ENCODE measurements at regions not wholly inside any gene's neighbourhood (a gene's known extent, or its start where the extent isn't known, plus 50 kb on each side); places are given as distances from the start of the nearest gene placed in this dataset.

DNA sequence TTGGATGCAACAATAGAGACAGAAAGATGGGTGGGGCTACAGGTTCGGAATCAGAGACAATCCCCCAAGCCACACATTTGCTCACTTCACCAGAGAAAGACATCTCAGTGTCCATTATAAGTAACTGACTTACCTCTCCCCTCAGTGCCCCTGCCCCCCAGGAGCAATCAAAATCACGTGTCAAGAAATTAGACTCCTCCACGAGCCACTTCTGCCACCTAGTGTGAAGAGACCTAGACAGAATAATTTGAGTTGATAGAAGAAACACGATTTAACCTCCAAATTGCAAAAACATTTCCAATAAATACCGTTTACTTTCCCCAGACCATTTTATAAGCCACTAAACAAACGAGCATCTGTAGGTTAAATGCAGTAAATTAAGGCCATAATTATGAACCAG lies 123.2 kb downstream of the SLC30A10 start:
- DNase-seq (ENCODE audit: low read depth in 4 of 4, low spot score in 2 of 4), result no peak

DNA sequence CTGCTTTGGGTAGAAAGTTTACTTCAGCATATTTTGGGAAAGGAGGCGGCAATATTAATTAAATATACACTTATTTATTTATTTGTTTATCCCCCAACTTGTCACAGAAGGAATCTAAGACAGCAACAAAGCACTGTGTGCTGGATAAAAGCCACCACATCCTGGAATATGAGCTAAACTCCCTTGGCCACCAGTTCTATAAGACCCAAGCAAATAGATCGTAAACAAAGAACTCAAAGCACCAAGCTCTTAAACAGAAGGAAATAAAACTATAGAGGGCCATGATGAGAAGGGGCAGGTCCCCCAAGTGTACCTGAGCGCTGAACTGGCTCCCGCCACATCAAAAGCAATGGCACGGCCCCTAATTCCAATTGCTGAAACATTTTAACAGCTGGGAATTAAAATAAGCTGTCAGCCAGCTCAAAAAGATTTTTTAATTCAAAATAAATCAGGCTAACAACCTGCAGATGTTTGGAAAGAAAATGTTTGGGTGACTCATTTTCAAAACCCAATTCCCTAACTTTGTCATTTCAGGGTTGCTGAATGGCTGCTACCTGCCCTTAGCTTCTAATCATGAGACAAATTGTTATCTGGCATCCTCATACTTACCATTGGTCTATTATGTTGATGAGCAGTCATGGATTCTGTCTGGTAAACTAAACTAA lies 127.1 kb downstream of the SLC30A10 start:
- no peak for DNase-seq (ENCODE audit: low read depth in 4 of 4, low spot score in 2 of 4)

DNA sequence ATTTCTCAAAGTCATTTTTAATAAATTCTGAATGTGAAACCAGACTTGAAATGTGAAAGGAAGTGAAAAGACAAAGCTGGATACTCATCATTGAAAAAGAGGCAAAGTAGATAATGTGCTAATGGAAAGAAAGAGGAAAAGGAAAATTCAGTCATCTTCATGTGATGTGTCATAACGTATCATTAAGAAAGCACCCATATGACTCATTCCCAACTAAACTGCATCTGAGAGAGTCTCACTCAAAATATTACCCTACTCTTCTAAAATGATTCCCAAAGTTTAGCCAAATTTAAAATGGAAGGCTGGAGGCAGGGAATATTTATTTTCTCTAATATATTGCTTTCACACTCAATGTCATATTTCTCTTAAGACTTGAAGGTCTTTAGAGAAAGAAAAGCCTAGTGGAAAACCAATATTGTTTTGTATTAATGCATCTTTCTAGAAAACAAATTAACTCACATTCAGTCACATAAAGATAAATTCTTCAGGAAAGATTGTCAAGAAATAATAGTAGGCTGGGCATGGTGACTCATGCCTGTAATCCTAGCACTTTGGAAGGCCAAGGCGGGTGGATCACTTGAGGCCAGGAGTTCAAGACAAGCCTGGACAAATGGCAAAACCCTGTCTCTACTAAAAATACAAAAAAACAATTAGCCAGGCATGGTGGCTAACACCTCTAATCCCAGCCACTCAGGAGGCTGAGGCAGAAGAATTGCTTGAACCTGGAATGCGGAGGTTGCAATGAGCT lies 129.9 kb downstream of the SLC30A10 start:
- DNase-seq (ENCODE audit: low read depth in 4 of 4, low spot score in 2 of 4), result no peak

DNA sequence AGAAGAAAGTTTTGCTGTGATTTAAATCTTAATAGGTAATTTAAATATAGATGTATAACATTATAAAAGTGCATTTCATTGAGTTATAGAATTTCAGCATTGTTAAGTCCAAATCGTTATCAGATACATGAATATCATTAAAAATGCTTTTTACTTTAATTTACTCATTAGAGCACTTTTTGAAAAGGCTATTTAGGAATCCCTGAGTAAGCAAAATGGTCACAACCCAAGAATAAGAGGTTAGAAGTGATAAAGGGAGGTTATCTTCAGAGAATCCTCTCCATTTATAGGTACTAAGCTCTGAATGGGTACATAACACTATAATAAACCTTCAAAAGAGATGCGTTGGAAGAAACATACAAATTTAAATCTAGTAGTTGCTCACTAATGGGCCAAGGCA lies 130.7 kb downstream of the SLC30A10 start:
- no peak for DNase-seq (ENCODE audit: low read depth in 4 of 4, low spot score in 2 of 4)

DNA sequence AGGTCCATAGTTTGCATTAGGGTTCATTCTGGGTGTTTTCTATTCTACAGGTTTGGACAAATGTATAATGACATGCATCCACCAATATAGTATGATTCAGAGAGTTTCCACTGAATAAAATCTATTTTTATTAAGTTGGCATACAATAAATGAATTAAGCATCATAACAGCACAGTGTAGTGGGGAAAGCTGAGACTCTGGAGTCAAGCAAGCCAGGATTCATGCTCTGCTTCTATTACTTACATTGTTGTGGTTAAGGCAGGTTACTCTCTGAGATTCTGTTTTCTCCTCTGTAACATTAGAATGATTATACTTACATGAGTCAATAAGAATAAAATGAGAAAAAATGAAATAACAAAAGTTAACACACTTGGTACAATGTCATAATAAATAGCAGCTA lies 131.3 kb downstream of the SLC30A10 start:
- DNase-seq (ENCODE audit: low read depth in 4 of 4, low spot score in 2 of 4), result no peak

DNA sequence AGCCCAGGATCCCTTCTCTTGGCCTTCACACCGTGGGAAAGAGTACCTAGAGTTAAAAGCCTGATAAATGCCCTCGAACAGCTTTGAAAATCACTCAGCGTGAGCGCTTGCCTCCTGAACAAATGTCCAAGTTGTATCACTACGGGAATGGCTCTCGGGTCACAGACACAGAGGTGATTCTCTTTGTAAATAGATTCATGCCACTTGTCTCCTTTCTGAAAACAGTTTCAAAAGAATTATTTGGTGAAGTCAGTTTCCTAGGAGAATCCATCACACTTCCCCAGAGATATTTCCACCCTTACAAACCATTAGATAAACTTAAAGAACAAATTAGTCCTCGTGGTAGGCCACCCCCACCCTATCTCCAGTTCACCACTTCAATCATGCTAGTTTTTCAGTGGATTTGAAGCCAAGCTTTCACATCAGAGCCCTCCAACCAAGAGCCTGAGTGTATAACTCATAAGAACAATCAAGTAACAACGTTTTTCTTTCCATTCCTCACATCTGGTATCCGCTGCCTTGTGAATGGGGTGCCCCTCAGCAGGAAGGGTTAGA lies 132.9 kb downstream of the SLC30A10 start:
- no peak for DNase-seq (ENCODE audit: low read depth in 4 of 4, low spot score in 2 of 4)

DNA sequence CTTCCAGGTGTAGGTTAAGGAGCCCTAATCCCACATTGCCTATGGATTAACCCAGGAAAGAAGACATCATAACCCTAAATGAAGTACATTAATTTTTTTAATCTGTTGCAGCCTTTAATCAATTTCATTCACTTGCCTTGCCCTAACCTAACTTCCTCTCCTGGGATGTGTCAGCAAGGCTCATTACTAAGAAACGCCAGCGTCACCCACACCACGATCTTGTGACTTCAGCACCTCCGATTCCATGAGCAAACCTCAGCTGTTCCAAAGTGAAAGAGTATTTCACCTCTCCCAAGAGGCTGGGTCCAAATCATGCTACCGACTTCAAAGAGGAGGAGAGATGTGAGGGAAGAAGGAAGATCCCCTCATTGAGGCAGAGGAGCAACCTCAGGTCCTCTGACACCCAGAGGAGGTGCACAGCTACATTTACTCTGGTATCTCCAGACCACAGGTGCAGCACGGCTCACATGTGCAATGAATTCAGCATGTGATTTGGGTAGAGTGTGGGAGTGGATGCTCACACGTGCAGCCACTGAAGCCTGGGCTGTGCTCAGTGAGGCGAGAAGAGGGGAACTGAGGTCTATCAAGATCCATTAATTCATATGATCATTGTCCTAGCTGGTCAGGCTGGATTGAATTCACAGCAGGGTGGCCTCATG lies 134.1 kb downstream of the SLC30A10 start:
- no peak for DNase-seq (ENCODE audit: low read depth in 4 of 4, low spot score in 2 of 4)

DNA sequence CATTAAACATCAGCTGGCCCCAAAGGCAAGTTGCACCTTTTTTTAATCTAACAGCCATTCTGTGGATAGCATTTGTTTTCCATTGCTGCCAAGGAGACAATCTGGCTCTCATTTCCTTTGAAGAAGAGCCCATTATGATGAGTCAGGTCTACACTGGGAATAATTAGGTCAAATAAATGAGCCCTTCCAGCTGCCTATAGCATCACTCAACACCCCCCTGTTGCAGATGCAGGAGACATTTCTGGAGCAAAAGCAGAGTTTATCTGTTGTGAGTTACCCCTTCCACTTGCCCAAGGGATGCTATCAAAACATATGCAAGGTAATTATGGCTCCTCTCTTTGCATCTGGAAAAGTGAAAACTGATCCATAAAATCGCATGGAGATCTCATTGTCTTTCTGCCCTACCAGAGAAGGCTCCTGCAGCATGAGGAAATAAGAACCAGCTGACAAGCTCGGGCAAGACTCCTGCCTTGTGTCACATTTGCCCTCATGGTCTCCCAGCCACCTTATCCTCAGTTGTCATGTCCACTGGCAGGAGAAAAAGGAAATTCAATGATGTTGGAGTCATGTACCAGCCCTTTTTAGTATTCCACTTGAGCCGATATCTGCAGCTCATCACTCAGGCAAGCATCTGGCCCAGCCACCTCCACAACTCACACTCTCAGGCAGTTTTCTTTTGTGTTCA lies 135.9 kb downstream of the SLC30A10 start:
- DNase-seq (ENCODE audit: low read depth in 4 of 4, low spot score in 2 of 4), result no peak

DNA sequence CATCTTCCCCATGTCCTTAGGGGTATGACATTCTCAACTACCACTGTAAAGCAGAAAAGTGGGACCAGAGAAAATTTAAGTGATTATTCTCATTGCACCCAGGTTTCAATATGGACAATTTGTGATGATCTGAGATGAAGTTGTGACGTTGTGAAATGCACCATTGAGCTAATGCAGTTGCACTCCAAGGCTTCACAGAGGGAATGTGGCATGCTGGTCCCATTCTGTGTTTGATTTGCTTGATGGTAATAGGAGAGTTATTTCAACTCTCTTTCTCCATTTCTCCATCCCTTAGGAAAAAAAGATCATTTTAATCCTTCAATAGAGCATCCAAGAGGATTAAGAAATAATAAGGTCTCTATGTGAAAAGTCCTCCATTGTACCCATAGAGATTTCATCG lies 136.6 kb downstream of the SLC30A10 start:
- no peak for DNase-seq (ENCODE audit: low read depth in 4 of 4, low spot score in 2 of 4)

DNA sequence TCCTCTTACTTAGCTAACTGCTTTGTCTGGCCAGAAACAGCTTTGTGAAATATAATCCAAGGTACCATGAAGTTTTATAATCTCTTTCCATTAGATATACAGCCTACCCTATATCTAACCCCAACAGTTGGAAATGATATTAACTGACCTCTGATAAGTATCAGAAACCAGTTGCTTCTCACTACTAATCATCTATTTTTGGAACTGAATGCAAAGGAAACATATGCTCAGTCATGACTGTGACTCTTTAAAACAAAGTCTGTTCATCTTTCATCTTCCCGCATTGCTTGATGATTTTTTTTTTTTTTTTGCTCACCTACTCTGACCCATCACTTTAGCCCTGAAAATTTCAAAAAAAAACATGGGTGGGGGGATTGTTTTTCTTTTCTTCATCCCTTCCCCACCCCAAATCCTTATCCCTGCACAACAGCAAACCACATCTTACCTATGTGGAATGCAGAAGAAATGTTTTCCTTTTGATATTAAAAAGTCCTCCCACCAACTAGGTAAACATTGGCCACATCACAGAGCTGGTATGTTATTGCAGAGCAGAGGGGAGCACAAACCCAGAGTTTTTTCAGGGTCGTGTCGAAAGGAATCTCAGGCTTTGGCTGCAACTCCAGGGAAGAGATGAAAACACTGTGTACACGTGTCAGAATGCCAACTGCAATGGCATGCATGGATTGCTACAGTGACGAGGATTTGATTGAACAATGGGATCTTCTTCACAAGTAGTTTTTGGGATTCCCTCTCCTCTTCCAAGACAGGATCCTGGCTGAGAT lies 137.3 kb downstream of the SLC30A10 start:
- DNase-seq (ENCODE audit: low read depth in 4 of 4, low spot score in 2 of 4), result no peak

DNA sequence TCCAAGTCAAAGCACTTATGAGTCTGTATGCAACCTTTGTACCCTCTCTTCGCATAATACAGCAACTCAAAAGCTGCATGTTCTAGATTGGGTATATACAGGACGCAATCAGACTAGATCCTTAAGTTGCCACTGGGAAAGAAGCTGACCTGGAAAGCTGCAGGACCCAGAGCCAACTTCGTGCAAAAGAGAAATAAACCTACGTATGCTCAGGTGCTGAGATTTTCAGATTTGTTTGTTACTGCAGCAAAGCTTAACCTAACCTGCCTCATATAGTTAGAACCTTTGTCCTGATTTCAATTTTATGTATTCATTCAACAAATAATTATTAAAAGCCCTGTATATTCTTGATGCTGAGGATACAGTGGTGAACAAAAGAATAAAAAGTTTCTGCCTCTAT lies 139.7 kb downstream of the SLC30A10 start:
- no peak for DNase-seq (ENCODE audit: low read depth in 4 of 4, low spot score in 2 of 4)

DNA sequence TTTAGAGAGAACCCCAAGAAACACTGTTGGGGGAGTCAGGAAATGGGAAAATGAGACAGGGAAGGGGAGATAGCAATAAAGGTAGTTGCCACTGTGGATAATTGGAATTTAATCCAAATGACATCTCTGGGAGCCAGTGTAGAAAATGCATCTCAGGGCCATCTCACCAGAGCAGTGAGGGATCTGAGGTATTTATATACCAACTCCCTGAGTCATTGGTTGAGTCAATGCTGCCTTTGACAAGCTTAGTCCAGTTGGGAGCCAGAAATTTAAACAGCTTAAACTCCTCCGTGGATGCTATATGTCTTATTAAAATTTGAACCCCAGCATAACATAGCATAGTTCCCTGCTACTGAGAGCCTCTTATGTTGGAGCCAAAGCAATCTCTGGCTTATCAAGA lies 140.3 kb downstream of the SLC30A10 start:
- DNase-seq (ENCODE audit: low read depth in 4 of 4, low spot score in 2 of 4), result no peak

DNA sequence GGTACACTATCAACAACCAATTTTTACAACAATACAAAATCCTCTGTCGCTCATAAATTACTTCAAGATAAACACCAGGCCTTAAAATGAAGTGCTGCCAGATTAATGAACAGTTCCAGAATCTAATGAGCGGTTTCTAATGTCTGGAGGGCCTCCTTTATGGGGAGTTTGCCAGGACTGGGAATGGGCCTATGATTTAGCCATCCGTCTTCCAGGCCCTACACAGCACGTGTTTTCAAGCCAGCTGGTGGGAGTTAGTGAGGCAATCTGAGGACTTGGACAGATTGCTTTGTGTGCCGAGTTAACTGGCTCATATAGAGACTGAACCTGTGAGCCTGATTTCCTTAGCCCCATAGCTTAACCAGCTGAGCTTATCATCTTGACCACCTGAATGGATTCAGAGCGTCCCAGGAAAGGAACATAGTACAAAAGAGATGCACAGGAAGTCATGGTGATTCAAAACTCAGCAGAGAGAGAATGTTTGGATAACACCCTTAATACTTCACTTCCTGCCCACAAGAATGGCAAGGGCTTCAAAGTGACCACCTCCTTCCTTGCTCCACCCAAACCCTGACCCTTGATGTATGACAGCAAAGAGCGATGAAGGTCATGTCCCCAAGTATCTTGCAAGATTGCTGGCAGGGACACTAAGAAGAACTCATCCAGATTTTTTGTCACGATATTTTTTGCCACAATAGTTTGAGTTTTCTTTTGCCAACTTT lies 143.5 kb downstream of the SLC30A10 start:
- DNase-seq (ENCODE audit: low read depth in 4 of 4, low spot score in 2 of 4), result no peak

DNA sequence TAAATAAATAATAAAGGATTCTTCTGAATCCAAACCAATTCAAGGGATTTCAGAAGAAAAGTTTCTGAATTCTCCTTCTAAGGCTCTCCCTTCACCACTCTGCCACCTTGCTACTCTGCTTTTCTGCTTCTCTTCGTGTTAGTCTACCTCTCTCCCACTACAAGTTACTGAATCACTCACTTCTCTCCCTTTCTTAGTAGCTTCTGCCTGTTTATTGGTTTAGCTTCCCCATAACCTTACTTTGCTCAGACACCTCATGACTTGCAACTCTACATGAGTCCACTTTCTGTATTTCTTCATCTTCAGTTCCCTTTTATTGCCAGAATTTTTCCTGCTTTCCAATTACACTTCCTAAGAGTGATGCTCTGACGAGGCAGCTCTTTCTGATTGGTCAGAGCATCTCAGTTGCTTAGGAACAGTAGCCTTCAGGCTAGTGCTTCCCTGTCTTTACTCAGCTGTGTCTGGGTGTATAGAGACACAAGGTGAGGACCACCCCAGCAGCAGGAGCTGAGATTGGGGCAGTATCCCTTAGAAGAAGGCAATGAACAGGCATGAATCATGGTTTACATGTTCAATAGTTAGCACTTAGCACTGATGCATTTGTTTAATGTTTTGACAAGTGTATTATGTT lies 144.6 kb downstream of the SLC30A10 start:
- no peak for DNase-seq (ENCODE audit: low read depth in 4 of 4, low spot score in 2 of 4)

DNA sequence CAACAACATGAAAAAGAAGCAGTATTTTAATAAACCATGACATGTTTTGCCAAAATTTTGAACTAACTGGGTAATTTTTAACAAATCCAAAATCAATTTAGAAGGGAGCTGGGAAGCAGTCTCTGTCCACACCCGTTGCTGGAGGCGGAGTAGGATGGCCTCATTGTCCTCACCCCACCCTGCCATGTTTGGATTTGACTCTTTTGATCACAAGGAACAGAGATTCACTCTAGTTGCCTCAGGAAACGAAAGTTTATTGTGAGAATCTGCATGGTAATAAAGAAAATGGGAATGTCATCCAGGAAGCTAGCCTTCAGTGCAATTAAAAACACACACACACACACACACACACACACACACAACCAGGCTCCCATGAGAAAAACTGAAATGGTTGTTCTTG lies 145.4 kb downstream of the SLC30A10 start:
- DNase-seq (ENCODE audit: low read depth in 4 of 4, low spot score in 2 of 4), result no peak

DNA sequence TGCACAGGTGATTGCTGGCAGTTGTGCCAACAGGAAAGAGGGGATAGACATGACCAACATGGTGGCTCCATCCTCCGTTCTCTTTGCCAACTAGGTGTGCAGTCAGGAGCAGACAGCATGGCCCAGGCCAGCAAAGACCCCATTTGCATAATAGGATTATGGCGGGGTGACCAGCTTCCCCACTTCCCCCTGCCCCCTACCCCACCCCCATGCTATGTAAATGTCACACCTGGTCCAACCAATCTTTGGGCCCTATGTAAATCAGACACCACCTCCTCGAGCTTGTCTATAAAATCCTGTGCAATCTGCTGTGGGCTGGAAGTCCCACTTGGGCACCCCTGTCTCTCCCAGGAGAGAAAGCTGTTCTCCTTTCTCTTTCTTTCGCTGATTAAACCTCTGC lies 146.0 kb downstream of the SLC30A10 start:
- no peak for DNase-seq (ENCODE audit: low read depth in 4 of 4, low spot score in 2 of 4)

DNA sequence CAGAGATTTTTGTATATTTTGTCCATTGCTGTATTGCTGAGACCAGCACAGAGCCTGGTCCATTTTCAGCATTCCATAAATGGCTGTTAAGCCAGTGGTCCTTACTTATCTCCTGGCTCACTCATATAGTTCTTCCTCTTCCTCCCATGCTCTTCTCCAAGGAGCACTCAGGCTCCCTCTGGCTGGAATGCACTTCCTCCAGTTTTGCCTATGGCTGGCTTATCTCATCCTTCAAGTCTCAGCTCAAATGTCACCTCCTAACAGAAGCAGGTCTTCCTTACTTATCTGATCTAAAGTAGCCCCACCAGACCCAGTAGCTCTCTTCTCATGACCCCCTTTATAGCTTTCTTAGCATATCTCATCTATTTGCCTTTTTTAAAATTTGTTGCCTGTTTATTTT lies 146.9 kb downstream of the SLC30A10 start:
- DNase-seq (ENCODE audit: low read depth in 4 of 4, low spot score in 2 of 4), result no peak

DNA sequence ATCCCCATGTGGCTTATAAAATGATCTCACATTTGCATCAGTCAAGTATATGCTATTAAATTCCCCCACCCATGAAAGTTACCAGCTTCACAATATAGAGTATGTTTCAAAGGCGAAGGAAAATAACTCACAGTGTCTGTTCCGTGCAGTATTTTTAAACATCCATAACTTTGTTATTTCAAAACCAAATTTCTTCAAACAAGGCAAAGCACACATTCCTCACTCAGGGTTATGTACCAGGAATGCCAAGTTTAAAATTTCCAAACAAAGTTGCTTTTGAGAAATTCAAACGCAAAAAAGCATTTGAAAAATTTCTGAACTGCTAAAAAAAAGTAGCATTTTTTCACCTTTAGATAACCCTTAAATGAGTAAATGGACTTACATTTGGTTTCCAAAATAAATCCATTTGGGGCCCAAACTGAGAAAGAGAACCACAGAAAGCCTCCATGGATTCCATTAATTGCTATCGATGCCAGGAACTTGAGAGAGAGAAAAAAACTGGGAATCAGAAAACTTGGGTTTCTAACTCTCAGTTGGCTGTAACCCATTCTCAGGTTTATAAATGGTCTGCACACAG lies 149.5 kb downstream of the SLC30A10 start:
- DNase-seq (ENCODE audit: low read depth in 4 of 4, low spot score in 2 of 4), result no peak

DNA sequence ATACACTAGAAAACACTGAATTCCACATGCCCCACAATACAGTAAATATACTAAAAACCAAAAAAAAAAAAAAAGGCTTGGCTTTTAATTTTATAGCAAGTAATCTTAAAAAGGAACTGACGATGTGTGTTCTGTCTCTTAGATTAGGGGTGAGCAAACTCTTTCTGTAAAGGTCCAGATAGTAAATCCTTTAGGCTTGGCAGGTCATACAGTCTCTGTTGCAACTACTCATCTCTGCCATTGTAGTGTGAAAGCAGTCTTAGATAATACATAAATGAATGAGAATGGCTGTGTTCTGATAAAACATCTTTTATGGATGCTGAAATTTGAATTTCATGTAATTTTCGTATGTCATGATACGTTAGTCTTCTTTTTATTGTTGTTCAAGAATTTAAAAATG lies 150.2 kb downstream of the SLC30A10 start:
- DNase-seq (ENCODE audit: low read depth in 4 of 4, low spot score in 2 of 4), result no peak

Measured in left renal cortex interstitium (tissue), 4 donors.